Thyroid gland (tissue), 4 donors: ENCODE measurements at regions not wholly inside any gene's neighbourhood (a gene's known extent, or its start where the extent isn't known, plus 50 kb on each side); places are given as distances from the start of the nearest gene placed in this dataset.

Experiments used
- DNase-seq, 2 donors: peaks; one replicate each; pipeline ENCODE4 v3.0.0-alpha.2; 2019
- H3K27ac ChIP-seq, 3 donors: fragments of 200-600 bp; sonication (generic); 1 replicate in 2 of 3; 2 replicates in 1 of 3; pipeline ENCODE4 v1.5.1; 2016 to 2019; ENCODE audit warnings: mild to moderate bottlenecking in 1 of 3, moderate library complexity in 1 of 3
- H3K27me3 ChIP-seq: fragments of 200-600 bp; sonication (generic); one replicate; pipeline ENCODE4 v1.5.1; 2019
- H3K36me3 ChIP-seq, 2 donors: fragments of 200-600 bp; sonication (generic); one replicate each; pipeline ENCODE4 v1.5.1; 2016 to 2019
- H3K4me1 ChIP-seq, 2 donors: fragments of 200-600 bp; sonication (generic); one replicate each; pipeline ENCODE4 v1.5.1; 2017 to 2019
- H3K4me3 ChIP-seq, 3 donors: fragments of 200-600 bp; sonication (generic); replicated peaks in 1 of 3; 1 replicate in 2 of 3; 2 replicates in 1 of 3; pipeline ENCODE4 v1.5.1; 2016; ENCODE audit warnings: mild to moderate bottlenecking in 1 of 3
- H3K9me3 ChIP-seq: fragments of 200-600 bp; sonication (generic); one replicate; pipeline ENCODE4 v1.5.1; 2017
- POLR2A ChIP-seq, 2 donors: fragments of 450-650 bp; IDR thresholded peaks; one replicate each; pipeline ENCODE4 v1.6.1; 2017; ENCODE audit warnings: antibody characterized with exemption in 2 of 2, mild to moderate bottlenecking in 2 of 2, moderate library complexity in 1 of 2
- WGBS, 2 donors: methylation state at CpG; one replicate each; pipeline ENCODE4 v1.1.5; 2017; 5-methylcytosine and 5-hydroxymethylcytosine counted together
- intact Hi-C: fragments of 100-400 bp; cut with DNase I; formaldehyde crosslinking; loops from one replicate; pipeline ENCODE4 v1.15.1; 2023
- TF ChIP-seq, protein P1 (sequence below), 6 experiments: fragments of 200-600 bp in 3 of 6; fragments of 450-650 bp in 3 of 6; sonication (generic) in 3 of 6; IDR thresholded peaks; one replicate each; pipeline ENCODE4 v1.5.1; 2016 to 2019; ENCODE audit warnings: antibody characterized with exemption in 6 of 6, mild to moderate bottlenecking in 2 of 6, inconsistent platforms in 1 of 6, moderate library complexity in 1 of 6

GRCh38 chr6:144646093-144647056 is 361.2 kb downstream of the UTRN start:
- 61 to 64% methylated on average over 4 of the region's 4 CpGs for WGBS, 2 donors
- Histone ChIP-seq H3K36me3 (no peaks in the 10 kb centered on the region), H3K4me1 (peaks cover 26 to 38% of the 10 kb centered on the region in 2 donors), H3K27ac (peak overlapping the region in 2 of 3 donors; percentile 52 to 56), H3K9me3 (no peaks in the 10 kb centered on the region), H3K4me3 (no peak overlapping the region), H3K27me3 (no peaks in the 10 kb centered on the region)
- no peak for TF ChIP-seq POLR2A (IDR thresholded peaks at IDR 0.05)
- TF ChIP-seq, protein P1, sequence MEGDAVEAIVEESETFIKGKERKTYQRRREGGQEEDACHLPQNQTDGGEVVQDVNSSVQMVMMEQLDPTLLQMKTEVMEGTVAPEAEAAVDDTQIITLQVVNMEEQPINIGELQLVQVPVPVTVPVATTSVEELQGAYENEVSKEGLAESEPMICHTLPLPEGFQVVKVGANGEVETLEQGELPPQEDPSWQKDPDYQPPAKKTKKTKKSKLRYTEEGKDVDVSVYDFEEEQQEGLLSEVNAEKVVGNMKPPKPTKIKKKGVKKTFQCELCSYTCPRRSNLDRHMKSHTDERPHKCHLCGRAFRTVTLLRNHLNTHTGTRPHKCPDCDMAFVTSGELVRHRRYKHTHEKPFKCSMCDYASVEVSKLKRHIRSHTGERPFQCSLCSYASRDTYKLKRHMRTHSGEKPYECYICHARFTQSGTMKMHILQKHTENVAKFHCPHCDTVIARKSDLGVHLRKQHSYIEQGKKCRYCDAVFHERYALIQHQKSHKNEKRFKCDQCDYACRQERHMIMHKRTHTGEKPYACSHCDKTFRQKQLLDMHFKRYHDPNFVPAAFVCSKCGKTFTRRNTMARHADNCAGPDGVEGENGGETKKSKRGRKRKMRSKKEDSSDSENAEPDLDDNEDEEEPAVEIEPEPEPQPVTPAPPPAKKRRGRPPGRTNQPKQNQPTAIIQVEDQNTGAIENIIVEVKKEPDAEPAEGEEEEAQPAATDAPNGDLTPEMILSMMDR (IDR thresholded peaks at IDR 0.05): no peak
- intact Hi-C loops: no loop called here
- DNase-seq: no peak

DNA sequence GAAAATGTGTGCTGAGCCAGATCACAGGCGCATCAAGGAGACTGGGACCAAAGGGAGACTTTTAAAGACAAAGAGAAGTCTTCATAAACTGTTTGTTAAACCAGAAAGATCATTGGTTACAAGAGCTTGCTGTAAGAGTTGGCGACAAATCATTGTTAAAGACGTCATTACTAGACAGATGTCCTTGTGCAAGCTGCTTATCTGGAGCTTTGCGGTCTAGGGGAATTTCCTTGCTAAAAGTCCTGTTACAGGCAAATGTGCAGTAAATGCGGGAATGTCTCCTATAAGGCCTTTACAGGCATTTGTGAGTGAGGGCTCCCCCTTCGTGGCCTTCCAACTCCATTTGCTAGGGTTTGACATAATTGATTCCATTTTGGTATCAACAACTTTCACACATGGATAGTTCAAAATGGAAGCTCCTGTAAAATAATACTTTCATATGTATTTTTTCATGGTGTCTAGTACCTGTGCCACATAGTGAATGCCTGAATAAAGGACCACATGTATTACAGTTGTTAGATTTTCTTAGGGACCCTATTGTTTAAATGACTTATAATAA is 362.4 kb downstream of the UTRN start:
- intact Hi-C loops: no loop called here
- 96 to 97% methylated on average over 6 of the region's 6 CpGs for WGBS, 2 donors

DNA sequence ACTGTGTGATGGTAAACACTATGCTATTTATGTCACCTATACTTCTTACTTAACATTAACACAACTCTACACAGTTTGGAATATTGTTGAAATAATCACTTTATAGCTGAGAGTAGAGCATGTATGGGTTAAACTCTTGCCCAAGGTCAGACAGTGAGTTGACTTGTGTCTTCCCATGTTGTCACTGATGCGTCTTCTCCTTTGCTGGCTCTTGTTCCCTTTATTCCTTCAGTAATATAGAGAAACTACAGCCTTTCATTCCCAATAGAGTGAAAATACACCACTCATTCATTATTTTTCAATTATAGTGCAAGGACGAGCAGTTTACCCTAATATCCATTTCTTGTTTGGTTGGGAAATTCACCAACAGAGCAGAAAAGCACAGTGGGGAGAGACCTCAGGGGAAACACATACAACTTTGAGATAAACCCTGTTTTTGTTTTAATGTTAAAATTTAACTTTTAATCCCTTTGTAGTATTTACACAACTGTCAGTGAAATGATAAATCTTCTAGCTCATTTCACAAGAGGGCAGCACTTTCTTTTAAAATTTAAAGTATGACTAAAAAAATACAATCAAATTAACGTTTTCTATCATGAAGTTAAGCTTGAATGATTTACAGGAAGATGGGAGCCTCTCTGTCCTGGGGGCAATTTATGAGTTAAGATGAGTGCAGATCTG is 363.0 kb downstream of the UTRN start:
- intact Hi-C loops: no loop called here
- DNase-seq: no peak
- H3K36me3 ChIP-seq: no peaks in the 10 kb centered on the region
- no peaks in the 10 kb centered on the region for H3K9me3 ChIP-seq
- TF ChIP-seq, protein P1 (IDR thresholded peaks at IDR 0.05): peak in 3 of 6 experiments; percentile 16 to 32 (median 26)
- TF ChIP-seq POLR2A (IDR thresholded peaks at IDR 0.05): no peak
- no peak overlapping the region for H3K4me3 ChIP-seq
- no peak overlapping the region for H3K27ac ChIP-seq
- H3K27me3 ChIP-seq: no peaks in the 10 kb centered on the region
- H3K4me1 ChIP-seq: peaks cover 26 to 38% of the 10 kb centered on the region in 2 donors
- 59 to 69% methylated on average over 3 of the region's 3 CpGs for WGBS, 2 donors

More for the DNA sequence above, 362.4 kb downstream of the UTRN start:
- no peak for TF ChIP-seq POLR2A (IDR thresholded peaks at IDR 0.05)
- TF ChIP-seq, protein P1 (IDR thresholded peaks at IDR 0.05): no peak
- H3K27ac ChIP-seq: no peak overlapping the region
- no peak overlapping the region for H3K4me3 ChIP-seq
- H3K36me3 ChIP-seq: no peaks in the 10 kb centered on the region
- no peaks in the 10 kb centered on the region for H3K27me3 ChIP-seq
- no peak for DNase-seq
- H3K4me1 ChIP-seq: peaks cover 26 to 38% of the 10 kb centered on the region in 2 donors
- H3K9me3 ChIP-seq: no peaks in the 10 kb centered on the region

DNA sequence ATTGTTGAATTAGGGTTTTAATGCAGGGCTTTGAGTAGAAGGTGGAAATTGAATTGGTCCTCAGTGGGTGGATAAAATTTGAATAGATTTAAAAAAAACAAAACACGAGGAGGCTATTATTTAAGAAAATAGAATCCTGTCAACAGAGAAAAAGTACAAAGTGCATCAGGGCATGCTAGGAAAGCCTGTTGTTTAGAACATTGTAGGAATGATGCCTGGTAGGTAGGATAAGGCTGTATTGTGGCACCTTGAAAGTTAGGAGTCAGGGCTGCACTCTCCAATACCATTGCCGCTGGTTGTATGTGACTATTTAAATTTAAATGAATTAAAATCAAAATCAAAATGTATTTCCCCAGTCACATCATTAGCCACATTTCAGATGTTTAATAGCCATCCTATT is 363.9 kb downstream of the UTRN start:
- H3K36me3 ChIP-seq: no peaks in the 10 kb centered on the region
- no peak overlapping the region for H3K4me3 ChIP-seq
- no peak overlapping the region for H3K27ac ChIP-seq
- no peaks in the 10 kb centered on the region for H3K27me3 ChIP-seq
- DNase-seq: no peak
- intact Hi-C loops: no loop called here
- H3K4me1 ChIP-seq: peaks cover 26 to 38% of the 10 kb centered on the region in 2 donors
- no peaks in the 10 kb centered on the region for H3K9me3 ChIP-seq
- no peak for TF ChIP-seq POLR2A (IDR thresholded peaks at IDR 0.05)
- TF ChIP-seq, protein P1 (IDR thresholded peaks at IDR 0.05): no peak
- 68 to 69% methylated on average over 2 of the region's 2 CpGs for WGBS, 2 donors
